Cardiac septum (tissue), 1 donor: ENCODE measurements at regions not wholly inside any gene's neighbourhood (a gene's known extent, or its start where the extent isn't known, plus 50 kb on each side); places are given as distances from the start of the nearest gene placed in this dataset.
"Not testable (repeated sequence)": the region's sequence is repeated elsewhere in the genome, so short reads cannot be mapped to it uniquely, and the experiment has no call there.

ENCODE experiments used
- DNase-seq: peaks from one replicate; pipeline ENCODE4 v3.0.0-alpha.2; 2020; ENCODE audit warnings: low spot score
- intact Hi-C: fragments of 100-400 bp; cut with DNase I; formaldehyde crosslinking; loops from one replicate; pipeline ENCODE4 v1.14.0; 2022
- donor health status: DM: no; HTN: no; CAD: no.

DNA sequence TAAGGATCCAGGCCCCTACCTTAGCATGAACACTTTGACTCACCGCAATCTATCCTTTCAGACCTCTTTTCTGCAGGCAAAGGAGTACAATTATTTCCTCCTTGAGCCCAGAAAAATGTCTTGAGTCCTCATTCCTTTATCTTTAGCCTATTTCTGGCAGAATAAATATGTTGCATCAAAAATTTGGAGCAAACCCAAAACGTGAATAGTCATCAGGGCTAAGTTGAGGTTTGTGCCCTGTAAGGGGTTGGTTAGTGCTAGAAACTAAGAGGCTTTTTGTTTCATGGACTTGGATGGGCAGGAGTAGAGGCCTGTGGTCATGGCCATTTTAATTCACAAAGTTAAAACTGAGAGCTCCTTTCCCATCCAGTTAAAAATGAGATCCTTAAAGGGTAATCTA is 460.3 kb downstream of the GBA3 start:
- DNase-seq, result no peak
- intact Hi-C loops, result no loop called here

DNA sequence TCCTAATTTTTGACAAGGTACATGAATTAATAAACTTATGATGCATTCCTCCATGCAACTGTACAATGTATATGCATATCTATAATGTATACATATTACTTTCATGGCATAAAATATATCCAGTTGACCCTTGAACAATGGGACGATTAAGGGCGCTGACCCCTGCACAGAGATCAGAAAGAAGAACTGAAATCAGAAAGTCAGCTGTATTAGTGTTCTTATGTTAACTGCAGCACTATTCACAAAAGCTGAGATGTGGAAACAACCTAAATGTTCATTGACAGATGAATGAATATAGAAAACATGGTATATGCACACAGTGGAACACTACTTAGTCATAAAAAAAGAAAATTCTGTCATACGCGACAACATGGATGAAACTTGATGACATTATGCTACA is 457.1 kb downstream of the GBA3 start:
- DNase-seq, result no peak

DNA sequence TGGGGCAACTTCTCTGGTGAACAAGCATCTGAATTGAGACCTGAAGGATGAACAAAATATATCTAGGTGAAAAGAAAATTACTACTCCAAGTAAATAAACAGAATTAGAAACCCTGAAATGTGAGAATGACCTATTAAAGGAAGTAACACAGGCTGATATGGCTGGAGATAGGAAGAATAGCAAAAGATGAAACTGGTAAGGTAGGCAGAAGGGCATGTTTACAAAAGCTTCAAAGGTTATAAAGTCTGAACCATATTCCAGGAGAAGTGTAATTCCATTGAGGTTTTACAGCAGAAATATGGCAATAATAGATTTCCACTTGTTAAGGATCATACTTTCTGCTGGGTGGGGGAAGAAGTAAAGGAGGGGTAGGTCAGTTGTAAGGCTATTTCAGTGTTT is 452.0 kb downstream of the GBA3 start:
- DNase-seq, result no peak
- intact Hi-C loops, result no loop called here

More for the DNA sequence above, 457.1 kb downstream of the GBA3 start:
- intact Hi-C loops, result no loop called here

DNA sequence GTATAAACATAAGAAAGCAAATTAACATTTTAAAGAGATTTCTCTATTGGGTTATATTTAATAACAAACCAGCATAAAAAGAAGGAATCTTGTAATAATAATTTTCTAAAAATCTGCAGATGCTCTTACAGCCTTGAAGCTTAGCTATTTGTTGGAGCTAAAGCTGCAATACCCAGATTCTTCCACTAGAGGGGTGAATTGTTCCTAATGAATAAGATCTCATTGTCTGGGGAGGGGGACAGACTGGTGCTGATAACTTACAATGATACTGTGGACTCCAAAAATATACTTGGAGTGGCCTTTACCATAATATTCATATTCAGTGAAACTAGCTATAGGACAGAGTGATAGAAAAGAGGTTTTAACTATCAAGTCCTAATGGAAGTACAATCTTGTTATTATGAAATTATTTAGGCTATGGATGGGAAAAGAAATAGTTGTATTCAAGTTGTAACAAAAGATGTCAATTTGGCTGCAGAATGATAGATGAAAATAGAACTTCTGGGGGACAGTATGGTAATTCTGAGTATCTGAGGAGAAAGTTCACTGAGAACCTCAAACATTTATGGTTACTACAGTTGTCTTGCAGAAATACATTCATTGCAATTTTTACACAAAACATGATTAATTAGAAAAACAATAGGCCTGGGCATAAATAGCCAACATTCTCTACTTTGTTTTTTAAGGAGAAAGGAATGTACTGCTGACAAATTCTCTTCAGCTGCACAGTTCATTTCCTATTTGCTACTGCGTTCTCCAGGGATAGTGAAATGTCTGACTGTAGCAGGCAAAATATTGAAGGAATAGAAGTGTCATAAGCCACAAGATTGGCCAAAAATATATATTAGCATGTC is 443.3 kb downstream of the GBA3 start:
- intact Hi-C loops, result no loop called here

DNA sequence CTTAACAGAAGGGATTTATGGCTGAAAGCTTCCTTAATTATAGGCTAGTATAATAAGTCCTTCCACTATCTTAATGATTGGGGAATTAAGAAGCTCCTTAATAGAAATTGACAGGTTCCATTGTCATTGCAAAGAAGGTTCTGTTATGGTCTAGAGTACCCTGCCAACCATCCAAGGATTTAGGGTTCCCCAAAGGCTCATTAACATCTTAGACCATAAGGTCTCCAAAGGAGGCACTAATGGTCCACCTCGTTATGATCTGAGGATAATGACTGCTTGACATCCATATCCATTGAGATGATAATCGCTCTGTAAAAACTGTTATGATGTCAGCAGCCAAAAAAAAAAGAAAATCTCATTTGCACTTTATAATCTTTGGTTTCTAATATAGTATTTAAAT is 441.6 kb downstream of the GBA3 start:
- intact Hi-C loops, result no loop called here
- no peak for DNase-seq

More for the DNA sequence above, 443.3 kb downstream of the GBA3 start:
- DNase-seq, result no peak

DNA sequence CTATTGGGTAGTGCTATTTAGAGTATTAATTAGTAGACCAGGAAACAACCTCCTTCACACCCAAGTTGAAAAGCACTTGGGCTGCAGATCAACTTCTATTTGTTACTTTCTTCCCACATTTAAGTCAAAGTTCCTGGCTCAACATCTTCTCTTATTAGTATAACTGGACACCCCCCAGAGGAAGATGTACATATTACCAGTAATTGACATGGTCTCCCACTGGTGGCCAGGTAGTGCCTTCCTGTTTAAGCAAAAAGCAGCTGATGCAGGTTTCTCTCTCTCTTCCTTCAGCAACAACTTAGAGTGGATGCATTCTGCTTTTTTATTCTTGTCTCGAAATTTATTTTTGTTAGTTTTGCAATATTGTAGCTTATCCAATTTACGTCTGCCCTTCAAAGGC is 438.1 kb downstream of the GBA3 start:
- intact Hi-C loops, result no loop called here
- no peak for DNase-seq

DNA sequence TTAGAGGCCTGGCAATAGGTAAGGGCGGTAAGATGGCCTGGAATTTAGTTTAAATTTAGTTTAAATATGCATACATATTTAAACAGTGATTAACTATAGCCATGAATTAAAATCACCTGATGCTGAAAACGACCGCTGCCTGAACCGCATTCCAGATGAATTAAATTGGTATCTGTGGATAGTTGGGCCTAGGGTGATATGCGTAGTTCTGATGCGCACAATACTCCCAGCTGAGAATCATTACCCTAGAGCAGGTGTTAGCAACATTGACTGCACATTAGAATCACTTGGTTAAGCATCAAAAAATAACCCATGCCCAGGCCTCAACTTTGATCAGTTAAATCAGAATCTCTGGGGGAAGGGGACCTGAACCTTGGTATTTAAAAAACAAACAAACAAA is 432.4 kb downstream of the GBA3 start:
- intact Hi-C loops, result no loop called here
- DNase-seq, result no peak

DNA sequence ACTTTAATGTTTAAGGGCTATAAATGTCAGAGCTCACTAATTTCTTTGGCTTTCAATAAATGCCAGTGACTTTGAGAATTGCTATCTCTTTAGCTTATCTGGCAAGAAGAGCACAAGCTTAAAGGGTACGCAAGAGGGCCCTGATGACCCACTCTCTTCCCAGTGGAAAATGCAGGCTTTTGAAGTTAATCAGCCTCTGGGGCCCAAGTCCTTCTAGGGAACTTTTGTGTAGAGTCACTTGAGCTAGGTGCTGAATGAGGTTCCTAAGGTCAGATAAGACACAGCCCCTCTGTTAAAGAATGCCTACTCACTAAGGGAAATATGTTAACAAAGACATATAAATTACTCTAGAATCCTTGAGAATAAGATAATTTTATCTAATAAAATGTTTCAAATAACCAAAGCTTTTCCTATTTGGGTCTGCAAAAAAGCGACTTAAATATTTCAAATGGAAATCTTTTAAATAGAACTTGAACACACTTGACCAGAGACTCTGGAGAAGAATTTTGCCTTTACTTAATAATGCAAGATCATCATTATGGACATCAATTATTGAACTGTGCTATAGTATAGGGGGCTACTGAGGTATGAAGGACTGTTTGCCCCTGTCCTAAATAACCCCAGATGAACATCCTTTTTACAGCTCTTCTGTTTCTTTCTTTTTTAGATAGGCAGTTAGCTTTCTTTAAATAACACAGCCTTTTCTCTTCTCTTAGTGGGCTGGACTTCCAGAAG is 430.1 kb downstream of the GBA3 start:
- intact Hi-C loops, result no loop called here
- no peak for DNase-seq

DNA sequence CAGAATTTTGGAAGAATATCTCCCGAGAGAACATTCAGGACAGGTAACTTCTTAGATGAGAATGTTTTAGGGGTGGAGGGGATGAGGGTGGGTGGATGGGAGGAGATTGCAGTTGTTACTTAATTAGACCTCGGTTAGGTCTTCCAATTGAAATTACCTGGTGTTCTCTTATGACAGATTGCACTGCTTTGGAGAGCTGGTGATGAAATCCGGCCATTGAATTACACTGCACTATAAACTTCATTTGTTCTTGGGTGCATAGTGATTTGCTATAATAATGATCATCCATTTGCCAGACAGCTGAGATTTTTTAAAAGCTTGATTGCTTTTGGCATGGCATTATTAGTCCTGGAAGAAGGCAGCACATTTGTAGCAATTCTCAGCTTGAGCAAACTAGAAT is 427.6 kb downstream of the GBA3 start:
- intact Hi-C loops, result no loop called here

DNA sequence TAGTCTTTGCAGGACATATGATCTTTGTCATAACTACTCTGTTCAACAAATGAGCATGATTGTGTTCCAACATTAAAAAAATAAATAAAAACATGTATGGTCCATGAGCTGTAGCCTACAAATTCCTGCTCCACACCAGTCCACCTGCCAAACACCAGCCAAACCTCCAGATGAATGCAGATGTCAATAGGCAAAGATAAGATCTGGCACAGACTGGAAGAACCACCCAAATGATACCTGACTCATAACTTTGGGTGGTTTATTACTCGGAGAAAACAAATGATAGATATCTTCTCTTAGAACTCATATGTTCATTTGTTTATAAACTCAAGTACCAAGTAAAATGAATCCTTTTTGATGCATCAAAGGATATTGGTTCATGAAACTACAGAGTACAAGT is 425.1 kb downstream of the GBA3 start:
- intact Hi-C loops, result no loop called here
- no peak for DNase-seq

More for the DNA sequence above, 427.6 kb downstream of the GBA3 start:
- no peak for DNase-seq

DNA sequence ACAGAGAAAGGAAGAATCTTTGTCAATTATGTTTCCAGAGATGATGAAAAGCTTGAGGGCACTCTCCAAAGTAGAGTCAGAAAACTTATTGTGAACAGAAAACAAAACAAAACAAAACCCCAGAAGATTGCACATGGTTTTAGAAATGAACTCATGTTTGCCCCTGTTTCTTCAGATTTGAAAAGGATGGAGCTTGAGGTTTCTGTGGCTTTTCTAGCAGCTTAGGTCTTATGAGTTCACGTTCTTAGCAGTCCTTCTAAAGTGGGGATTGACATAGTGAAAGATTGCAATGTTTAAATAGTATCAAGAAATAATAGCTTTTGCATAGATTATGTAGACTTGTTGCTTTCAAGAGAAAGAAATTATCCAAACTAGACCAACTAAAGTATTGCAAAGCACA is 421.8 kb downstream of the GBA3 start:
- intact Hi-C loops, result no loop called here
- DNase-seq, result no peak

DNA sequence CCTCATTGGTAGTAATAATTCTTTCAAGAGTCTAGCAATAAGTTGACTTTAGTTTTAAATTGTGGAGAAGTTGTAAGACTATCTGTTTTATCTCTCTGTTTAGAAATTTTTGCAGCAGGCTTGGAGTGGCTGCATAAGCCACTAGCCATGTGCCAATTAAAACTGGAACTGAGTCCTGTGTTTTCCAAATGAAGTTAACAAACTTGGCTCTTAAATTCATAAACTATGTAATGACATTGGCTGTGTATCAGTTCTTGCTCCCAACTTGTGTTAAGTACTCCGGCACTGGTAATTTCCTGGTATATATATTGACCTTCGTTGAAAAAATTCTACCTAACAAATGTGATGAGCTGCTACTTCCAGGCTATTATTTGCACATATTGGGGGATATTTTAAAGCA is 420.4 kb downstream of the GBA3 start:
- intact Hi-C loops, result no loop called here
- no peak for DNase-seq

DNA sequence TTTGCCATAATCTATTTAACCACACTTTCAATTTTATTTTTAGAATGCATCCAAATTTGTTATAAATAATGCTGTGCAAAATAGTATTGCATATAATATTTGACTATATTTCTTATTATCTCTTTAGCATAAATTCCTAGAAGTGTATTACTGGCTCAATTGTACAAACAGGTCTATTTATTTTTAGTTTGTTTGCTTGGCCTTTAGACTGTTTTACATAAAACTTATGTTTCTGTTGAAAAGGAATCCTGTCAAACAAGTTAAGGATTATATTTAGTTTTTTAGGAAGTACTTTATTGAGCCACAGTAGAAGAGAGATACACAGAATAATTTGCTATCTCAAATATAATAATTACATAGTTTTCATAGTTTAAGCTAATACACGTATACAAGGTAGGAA is 413.8 kb downstream of the GBA3 start:
- no peak for DNase-seq
- intact Hi-C loops, result no loop called here

DNA sequence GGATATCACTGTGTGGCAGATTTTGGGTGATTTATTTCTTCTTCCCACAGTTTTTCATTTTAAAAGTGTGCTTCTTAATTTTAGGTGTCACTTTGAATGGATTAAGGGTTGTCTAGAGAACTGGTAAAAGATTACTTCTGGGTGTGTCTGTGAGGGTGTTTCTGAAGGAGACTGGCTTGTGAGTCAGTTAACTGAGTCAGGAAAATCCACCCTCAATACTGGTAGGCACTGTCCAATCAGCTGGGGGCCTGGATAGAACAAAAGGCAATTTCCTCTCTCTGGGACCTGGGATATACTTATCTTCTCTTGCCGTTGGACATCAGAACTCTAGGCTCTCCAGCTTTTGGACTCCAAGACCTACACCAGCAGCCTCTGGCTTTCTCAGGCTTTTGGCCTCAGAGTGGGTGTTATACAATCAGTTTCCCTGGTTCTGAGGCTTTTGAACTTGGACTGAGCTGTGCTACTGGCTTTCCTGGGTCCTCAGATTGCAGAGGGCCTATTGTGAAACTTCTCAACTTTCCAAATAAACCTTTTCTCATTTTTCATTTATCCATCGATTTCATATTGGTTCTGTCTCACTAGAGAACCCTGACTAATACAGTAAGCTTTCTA is 413.1 kb downstream of the GBA3 start:
- intact Hi-C loops, result no loop called here

DNA sequence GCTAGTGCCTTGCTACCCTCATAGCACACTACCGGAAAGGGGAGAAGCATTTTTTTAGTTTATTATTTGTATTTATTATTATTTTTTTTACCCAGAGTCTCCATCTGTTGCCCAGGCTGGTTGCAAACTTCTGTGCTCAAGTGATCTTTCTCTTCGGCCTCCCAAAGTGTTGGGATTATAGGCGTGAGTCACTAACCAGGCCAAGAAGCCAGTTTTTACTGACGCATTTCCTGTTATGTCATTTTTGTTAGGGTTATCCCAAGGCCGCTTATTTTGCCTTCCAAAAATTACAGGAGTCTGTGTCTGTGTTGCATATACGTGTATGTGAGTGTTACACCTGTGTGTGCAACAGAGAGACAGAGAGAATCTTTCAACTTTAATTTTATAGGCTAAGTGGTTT is 404.5 kb downstream of the GBA3 start:
- intact Hi-C loops, result no loop called here
- DNase-seq, result no peak

More for the DNA sequence above, 413.1 kb downstream of the GBA3 start:
- no peak for DNase-seq

DNA sequence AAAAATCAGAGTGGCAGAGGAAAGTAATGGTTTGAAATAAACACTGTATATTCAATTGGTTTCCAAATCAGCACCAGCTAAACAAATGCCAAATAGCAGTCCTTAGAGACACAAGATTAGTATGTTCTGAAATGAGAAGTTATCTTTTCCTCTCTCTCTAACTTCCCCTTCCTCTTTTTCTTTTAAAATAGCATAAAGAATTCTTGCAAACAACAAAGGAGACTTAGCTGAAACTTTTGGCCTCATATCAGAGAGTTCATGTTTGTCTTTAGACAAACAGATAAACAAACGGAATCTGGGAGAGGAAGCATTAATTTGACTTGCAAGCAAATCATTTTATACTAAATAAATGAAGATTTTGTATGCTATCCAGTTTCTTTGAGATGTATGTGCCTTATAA is 399.0 kb downstream of the GBA3 start:
- intact Hi-C loops, result no loop called here

DNA sequence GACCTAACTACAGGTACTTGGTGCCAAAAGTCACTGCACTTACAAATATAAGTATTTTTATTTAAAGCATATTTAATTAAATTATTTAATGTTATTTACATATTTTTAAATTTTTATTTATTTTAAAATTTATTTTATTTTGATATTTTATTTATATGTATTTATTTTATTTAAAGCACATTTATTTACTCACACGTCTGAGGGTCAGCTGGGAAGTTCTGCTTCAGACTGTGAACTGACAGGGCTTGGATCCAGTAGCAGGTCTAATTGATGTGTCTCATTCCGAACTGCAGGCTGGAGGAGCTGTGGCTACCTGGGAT is 392.5 kb downstream of the GBA3 start:
- intact Hi-C loops, result no loop called here
- no peak for DNase-seq

More for the DNA sequence above, 399.0 kb downstream of the GBA3 start:
- no peak for DNase-seq

DNA sequence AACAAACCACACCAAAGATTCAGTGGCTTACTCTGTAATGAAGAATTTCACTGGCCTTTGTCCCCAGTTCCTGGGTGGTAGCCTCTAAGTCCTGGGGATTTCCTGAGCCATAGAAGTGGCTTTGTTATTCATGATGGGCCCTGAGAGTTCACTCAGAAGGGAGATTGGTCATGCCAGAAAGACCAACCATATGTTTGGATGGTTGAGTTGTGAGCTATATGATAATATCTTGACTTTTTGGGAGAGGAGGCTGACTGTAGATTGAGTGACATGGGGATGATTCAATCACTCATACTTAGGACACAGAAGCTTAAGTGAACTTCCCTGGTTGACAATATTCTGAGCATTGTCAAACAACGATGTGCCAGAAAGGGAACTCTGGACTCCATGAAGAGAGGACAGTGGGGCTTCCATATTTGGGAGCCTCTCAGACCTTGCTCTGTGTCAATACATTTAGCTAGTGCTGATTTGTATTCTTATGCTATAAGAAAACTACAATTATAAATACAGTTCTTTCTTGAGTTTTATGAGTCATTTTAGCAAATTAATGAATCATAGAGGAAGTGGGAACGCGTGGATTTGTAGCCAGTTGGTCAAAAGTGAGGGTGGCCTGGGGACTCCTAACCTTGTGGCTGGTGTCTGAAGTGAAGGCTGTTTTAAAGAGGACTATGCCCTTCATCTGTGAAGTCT is 392.0 kb downstream of the GBA3 start:
- DNase-seq, result no peak
- intact Hi-C loops, result no loop called here

DNA sequence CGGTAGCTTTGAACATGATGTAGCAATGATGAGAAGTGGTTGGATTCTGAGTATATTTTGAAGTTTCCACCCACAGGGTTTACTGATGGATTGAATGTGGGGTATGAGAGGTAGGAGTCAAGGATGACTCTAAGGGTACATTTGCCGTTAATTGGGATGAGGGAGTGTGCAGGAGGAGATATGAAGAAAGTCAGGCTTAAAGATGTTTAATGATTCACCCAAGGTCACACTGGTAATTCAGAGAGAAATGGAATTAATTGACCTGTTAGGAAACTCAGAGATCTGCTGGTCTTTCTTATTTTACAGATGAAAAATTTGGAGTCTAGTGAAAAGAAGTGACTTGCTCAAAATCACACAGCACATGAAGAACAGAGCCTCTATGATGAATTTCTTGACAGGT is 390.7 kb downstream of the GBA3 start:
- no peak for DNase-seq
- intact Hi-C loops, result no loop called here

DNA sequence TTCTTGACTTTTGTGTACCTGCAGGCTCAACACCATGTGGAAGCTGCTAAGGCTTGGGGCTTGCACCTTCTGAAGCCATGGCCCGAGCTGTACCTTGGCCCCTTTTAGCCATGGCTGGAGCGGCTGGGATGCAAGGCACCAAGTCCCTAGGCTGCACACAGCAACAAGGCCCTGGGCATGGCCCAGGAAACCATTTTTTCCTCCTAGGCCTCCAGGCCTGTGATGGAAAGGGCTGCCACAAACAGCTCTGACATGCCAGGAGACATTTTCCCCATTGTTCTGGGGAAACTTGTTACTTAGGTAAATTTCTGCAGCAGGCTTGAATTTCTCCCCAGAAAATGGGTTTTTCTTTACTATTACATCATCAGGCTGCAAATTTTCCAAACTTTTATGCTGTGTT is 387.4 kb downstream of the GBA3 start:
- DNase-seq, intact Hi-C loops: not testable (repeated sequence)
